Brain microvascular endothelial cell (primary cell): ENCODE measurements at regions not wholly inside any gene's neighbourhood (a gene's known extent, or its start where the extent isn't known, plus 50 kb on each side); places are given as distances from the start of the nearest gene placed in this dataset.

ENCODE experiments used
- DNase-seq: peaks from one replicate; pipeline ENCODE4 v3.0.0-alpha.2; 2020
- H3K27ac ChIP-seq: fragments of 250-450 bp; sonication (Bioruptor Pico); 2 replicates; pipeline ENCODE4 v1.5.1; 2020; ENCODE audit warnings: mild to moderate bottlenecking, moderate library complexity
- H3K27me3 ChIP-seq: fragments of 250-450 bp; sonication (Bioruptor Pico); replicated peaks from 2 replicates; pipeline ENCODE4 v1.5.1; 2020; ENCODE audit warnings: mild to moderate bottlenecking
- H3K36me3 ChIP-seq: fragments of 250-450 bp; sonication (Bioruptor Pico); replicated peaks from 2 replicates; pipeline ENCODE4 v1.5.1; 2020; ENCODE audit warnings: mild to moderate bottlenecking
- H3K4me3 ChIP-seq: 2 replicates; pipeline ENCODE4 v1.5.1; 2011; ENCODE audit warnings: low read depth, mild to moderate bottlenecking, control low read depth, low read length, moderate library complexity
- in situ Hi-C: cut with HindIII; loops from 2 replicates; pipeline ENCODE4 v1.10.0; 2017; ENCODE audit warnings: low sequenced_read_pairs, low pct_ligation_motif_present
- TF ChIP-seq, protein P1 (sequence below): IDR thresholded peaks from 2 replicates; pipeline ENCODE4 v1.5.1; 2011; ENCODE audit warnings: low read depth, mild to moderate bottlenecking, moderate library complexity, low read length, control low read depth, inconsistent platforms; ENCODE audit errors: missing control alignments

DNA sequence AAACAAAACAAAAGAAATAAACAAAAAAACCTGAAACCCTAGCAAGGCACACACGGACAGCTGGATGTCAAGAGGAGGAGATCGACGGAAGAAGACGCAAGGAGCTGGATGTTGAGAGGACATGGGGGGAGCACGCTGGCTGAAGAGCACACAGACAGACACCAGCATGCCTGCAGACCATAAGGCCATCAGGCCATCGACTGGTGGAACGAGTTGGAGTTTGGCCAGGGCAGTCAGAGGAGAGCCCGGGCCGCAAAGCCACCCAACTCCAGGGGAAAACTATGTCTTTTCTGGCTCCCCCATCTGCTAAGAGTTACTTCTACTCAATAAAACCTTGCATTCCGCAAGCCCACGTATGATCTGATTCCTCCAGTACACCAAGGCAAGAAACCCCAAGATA is 979.6 kb downstream of the PCDH17 start:
- TF ChIP-seq, protein P1, sequence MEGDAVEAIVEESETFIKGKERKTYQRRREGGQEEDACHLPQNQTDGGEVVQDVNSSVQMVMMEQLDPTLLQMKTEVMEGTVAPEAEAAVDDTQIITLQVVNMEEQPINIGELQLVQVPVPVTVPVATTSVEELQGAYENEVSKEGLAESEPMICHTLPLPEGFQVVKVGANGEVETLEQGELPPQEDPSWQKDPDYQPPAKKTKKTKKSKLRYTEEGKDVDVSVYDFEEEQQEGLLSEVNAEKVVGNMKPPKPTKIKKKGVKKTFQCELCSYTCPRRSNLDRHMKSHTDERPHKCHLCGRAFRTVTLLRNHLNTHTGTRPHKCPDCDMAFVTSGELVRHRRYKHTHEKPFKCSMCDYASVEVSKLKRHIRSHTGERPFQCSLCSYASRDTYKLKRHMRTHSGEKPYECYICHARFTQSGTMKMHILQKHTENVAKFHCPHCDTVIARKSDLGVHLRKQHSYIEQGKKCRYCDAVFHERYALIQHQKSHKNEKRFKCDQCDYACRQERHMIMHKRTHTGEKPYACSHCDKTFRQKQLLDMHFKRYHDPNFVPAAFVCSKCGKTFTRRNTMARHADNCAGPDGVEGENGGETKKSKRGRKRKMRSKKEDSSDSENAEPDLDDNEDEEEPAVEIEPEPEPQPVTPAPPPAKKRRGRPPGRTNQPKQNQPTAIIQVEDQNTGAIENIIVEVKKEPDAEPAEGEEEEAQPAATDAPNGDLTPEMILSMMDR = no peak
- Histone ChIP-seq H3K36me3 (no peaks in the 10 kb centered on the region), H3K27ac (no peak overlapping the region), H3K27me3 (no peaks in the 10 kb centered on the region), H3K4me3 (no peak overlapping the region)
- no peak for DNase-seq
- in situ Hi-C loops = no loop called here

DNA sequence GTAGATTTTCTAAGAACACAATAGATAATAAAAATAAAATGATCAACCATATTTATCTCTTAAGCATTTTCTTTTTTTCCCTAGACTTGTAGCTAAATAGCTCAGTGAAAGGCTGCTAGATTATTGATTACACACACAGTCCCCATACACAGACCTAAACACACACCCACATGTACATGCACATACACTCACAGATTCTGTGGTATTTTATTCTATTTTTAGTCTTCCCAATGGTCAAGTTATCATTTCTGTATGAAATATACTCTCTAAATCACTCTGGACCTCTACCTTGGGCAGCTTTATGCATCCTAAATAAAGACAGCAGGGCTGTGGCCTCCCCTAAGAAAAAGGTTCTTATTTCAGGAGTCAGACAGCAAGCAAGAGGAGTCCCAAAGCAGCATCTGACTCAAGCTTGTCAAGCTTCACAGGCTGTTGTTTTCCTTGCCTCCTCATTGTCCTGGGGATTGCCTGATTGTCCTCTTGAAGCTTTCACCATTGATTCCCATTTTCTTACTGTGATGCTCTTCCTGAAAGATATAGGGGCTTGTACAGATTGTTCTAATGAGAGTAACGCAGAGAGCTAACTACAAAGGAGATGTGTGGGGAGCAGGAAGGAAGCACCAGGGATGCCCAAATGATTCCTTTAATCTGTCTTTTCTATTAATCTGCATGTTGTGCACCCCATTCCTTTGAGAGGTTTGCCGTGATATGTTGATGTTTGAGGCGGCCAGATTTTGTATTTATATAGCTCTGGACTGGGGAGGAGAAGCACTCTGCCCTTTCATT is 986.5 kb downstream of the PCDH17 start:
- H3K27ac ChIP-seq = no peak overlapping the region
- H3K4me3 ChIP-seq = no peak overlapping the region
- H3K36me3 ChIP-seq = no peaks in the 10 kb centered on the region
- TF ChIP-seq, protein P1 = no peak
- DNase-seq = no peak
- H3K27me3 ChIP-seq = no peaks in the 10 kb centered on the region
- in situ Hi-C loops = no loop called here

DNA sequence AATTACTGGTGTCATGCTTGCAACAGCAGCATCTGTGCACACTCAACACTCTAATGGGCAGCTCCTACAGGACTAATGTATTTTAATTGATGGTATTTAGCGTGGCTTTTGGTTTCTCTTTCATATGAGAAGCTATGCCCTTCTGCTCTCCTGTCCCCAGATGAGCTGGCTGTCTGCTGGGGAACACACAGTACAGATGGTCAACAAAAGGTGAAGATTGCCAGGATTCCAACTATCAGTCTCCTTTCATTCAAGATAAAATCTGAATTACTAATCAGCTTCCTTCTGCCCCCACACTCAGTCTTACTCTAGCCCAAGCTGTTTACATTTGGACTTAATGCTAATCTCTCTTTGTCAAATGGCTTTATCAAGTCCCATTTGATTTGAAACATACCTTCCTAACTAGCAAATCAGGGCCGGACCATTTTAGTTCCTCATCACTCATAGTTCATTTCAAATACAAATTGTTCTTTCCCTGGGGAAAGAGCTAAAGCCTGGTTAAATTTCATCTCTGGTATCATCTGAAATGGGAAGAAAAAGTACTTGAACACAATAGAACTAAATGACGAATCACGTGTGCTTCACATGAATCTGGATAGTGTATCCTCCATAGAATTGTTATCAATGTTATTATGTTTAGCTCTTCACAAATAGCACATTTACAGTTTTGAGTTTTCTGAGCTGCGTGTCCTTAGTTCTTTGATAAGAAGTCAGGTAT is 988.0 kb downstream of the PCDH17 start:
- no peak for DNase-seq
- no peaks in the 10 kb centered on the region for H3K36me3 ChIP-seq
- in situ Hi-C loops = no loop called here
- H3K27me3 ChIP-seq = no peaks in the 10 kb centered on the region
- no peak overlapping the region for H3K27ac ChIP-seq
- TF ChIP-seq, protein P1 = no peak
- no peak overlapping the region for H3K4me3 ChIP-seq

DNA sequence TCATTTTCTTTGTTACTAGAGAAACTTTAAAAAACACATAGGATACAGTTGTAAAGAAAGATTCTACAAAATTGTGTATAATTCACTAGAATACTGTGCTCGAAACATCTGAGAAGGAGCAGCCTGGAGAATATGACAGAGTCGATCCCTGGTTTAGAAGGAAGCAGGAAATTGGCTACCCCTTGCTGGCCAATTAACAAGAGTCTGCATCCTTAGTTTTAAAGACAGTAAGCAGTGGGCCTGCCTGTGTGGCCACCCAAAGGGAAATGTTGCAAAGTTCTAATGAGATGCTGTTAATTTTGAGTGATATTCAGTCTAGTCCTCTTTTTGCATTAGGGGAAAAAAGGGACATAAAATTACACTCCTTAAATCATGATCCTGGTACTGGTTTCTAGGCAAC is 988.6 kb downstream of the PCDH17 start:
- DNase-seq = no peak
- no peaks in the 10 kb centered on the region for H3K36me3 ChIP-seq
- in situ Hi-C loops = no loop called here

DNA sequence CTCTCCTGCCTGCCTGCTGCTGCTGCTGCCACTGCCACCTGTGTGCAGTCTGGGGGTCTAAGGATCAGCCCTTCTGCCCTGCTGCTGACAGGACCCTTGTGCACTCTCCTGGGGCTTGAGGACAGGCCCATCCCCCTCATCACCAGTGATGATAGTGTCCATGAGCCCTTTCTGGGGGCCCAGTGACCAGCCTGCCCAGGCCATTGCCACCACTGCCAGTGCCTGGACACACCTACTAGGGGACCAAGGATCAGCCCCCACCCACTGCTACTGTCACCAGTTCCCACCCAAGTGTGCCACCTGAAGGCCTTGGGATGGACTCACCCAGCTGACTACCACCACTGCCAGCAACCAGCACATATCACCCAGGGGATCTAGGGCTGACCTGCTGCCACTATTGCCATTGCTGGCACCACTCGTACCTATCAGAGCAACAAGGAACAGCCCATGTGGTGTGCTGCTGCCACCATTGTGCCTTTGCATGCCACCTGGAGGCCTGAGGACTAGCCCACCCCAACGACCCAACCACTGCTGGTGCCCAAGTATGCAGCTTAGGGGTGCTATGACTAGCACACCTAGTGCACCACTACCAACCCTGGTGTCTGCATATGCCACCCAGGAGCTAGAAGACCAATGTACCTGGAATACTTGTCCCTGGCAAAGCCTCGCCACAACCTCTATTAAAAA is 994.3 kb downstream of the PCDH17 start:
- in situ Hi-C loops = no loop called here
- TF ChIP-seq, protein P1 = no peak

More for the DNA sequence above, 988.6 kb downstream of the PCDH17 start:
- no peak overlapping the region for H3K4me3 ChIP-seq
- H3K27me3 ChIP-seq = no peaks in the 10 kb centered on the region
- H3K27ac ChIP-seq = no peak overlapping the region
- TF ChIP-seq, protein P1 = no peak

More for the DNA sequence above, 994.3 kb downstream of the PCDH17 start:
- Histone ChIP-seq H3K4me3 (no peak overlapping the region), H3K36me3 (no peaks in the 10 kb centered on the region), H3K27ac (no peak overlapping the region), H3K27me3 (no peaks in the 10 kb centered on the region)
- no peak for DNase-seq
